Fibroblast of pulmonary artery (primary cell): ENCODE measurements at regions not wholly inside any gene's neighbourhood (a gene's known extent, or its start where the extent isn't known, plus 50 kb on each side); places are given as distances from the start of the nearest gene placed in this dataset.

ENCODE experiments used
- DNase-seq: peaks from one replicate; pipeline ENCODE4 v3.0.0-alpha.2; 2010; ENCODE audit warnings: low read depth
- H3K4me3 ChIP-seq: replicated peaks from 2 replicates; pipeline ENCODE4 v1.5.1; 2011; ENCODE audit warnings: low read depth, mild to moderate bottlenecking, control low read depth, low read length, moderate library complexity
- CTCF ChIP-seq: IDR thresholded peaks from 2 replicates; pipeline ENCODE4 v1.5.1; 2011; ENCODE audit warnings: mild to moderate bottlenecking, control low read depth, low read length, inconsistent platforms; ENCODE audit errors: missing control alignments

- DNase-seq = no peak
- no peak for TF ChIP-seq CTCF
- no peak overlapping the region for H3K4me3 ChIP-seq
These were observed 483.0 kb upstream of the NBEA start for GRCh38 chr13:34458756-34459715.

GRCh38 chr13:34459856-34460255 is 482.2 kb upstream of the NBEA start:
- TF ChIP-seq CTCF = no peak
- DNase-seq = no peak
- H3K4me3 ChIP-seq = no peak overlapping the region

- peak; percentile 64 for DNase-seq
- H3K4me3 ChIP-seq = no peak overlapping the region
- no peak for TF ChIP-seq CTCF
These were observed 479.2 kb upstream of the NBEA start for GRCh38 chr13:34462843-34463242.

- H3K4me3 ChIP-seq = no peak overlapping the region
- no peak for TF ChIP-seq CTCF
- DNase-seq = peak; percentile 16
These were observed 478.1 kb upstream of the NBEA start for GRCh38 chr13:34464011-34464410.

- TF ChIP-seq CTCF = no peak
- DNase-seq = no peak
These were observed 476.6 kb upstream of the NBEA start for GRCh38 chr13:34465423-34465922.

GRCh38 chr13:34466301-34466700 is 475.8 kb upstream of the NBEA start:
- H3K4me3 ChIP-seq = no peak overlapping the region
- DNase-seq = no peak
- TF ChIP-seq CTCF = no peak

More at GRCh38 chr13:34465423-34465922, 476.6 kb upstream of the NBEA start:
- no peak overlapping the region for H3K4me3 ChIP-seq
